ENCODE measurements at regions not wholly inside any gene's neighbourhood (a gene's known extent, or its start where the extent isn't known, plus 50 kb on each side); places are given as distances from the start of the nearest gene placed in this dataset.

DNA sequence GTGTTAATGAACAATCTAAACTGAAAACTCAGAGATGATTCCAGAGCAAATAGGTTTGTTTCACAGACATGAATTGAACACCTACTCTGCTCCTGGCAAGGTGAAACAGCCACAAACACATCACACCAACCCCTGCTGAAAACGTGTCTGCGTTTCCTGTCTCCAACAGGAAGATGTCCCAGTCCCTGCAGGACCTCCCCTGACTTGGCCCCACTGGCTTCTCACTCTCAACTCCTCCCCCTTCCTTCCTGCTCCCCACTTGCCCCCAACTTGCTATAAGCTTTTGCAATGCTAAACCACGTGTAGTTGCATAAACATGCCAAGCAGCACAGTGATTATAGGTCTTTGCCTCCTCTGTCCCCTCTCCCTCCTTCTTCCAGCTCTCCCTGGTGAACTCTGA, 567.6 kb downstream of the BCL11B start:
- DNase-seq = no peak

- no peak for DNase-seq
Observed at GRCh38 chr14:98705871-98706300, 566.1 kb downstream of the BCL11B start.

DNA sequence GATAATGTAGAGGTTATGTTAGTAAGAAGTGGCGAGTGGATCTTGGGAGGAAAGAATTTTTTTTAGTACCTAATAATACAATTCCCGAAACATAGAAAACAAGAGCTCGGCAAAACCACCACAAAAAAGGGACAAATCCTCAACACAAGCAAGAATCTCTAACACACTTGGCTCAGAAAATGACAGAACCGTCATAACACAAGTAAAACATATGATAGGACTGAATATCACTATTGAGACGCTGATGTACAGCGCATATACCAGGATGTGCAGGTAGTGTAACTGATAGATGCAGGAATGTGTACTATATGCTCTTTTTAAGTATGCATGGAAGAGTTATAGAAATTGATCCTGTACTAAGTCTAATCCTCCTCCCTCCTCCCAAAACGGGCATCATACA, 564.5 kb downstream of the BCL11B start:
- no peak for DNase-seq

DNA sequence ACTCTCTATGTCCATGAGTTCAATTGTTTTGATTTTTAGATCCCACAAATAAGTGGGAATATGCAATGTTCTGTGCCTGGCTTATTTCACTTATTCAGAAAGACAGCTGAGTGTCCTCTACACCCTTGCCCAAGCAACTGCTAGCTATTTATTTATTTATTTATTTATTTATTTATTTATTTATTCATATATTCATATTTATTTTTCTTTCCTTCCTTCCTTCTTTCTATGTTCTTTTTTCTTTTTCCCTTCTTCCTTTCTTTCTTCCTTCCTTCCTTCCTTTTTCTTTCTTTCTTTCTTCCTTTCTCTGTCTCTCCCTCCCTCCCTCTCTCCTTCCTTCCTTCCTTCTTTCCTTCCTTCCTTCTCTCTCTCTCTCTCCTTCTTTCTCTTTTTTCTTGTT, 563.4 kb downstream of the BCL11B start:
- no peak for DNase-seq

DNA sequence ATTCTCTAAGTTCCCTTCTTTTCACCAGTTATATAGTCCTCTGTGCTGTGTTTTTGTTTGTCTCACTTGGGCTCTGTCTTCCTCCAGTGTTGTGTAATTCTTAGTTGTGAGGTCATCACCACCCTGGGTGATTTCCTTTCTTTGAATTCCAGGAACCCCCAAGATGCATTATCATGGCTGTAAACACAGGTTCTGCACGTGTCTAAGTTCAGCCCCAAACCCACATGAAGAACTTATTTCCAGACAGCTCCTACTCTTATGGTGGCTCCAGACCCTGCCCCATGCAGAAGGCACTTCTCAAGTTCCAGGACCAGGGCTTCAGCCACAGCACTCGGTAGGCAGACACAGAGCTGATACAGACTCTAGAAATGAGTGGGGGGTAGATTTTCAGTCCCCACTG, 560.5 kb downstream of the BCL11B start:
- no peak for DNase-seq

DNA sequence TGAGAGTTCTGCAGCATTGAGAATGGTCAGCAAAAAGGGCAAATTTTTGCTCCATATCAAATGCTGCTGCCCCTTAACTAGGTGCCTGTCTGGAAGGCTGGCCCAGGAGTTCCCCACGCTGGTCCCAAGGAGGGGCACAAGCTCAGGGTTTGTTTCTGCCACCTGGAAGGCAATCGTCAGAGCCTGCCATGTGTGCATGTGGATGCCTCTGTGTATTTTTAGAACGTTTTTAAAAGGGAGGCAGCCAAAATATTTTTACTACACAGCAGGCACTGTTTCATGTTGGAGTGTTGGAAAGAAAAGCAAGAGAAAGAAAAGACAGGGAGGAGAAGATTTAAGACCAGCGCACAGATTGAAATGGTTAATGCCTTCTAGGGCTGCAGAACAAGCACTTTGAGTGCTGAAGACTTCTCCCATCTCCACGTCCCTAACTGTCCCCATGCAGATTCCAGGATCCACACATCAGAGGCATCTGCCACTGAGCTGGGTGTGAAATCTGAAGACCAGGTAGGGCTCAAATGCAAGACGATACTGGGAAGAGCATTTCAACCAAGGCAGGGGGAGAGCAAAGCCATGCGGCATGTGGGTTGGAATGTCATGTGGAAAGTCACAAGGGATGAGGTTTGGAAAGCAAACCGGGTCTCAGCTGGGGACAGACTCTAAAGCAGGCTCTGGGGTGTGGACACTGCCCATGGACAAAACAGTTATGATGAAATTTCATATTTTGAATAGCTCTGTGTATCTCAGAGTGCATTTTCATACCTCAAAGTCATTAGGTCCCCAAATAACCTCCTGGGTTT, 557.2 kb downstream of the BCL11B start:
- DNase-seq = no peak

DNA sequence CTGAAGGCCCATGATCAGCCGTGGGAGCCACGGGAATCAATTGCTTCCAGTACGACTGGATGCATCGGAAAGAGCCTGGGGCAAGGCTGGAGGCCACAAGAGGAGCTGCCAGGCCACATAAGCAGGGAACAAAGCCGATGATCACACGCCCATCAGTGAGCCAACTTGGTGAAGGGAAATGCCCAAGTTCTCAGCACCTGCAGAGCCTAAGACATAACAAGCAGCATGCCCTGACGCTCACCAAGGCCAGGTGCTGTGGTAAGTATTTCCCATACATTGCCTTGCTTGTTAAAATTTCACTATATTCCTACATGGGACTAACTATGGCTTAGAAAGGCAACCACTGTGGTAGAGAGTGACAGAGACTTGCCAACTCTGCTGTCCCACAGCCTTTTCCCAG, 555.9 kb downstream of the BCL11B start:
- DNase-seq = no peak

DNA sequence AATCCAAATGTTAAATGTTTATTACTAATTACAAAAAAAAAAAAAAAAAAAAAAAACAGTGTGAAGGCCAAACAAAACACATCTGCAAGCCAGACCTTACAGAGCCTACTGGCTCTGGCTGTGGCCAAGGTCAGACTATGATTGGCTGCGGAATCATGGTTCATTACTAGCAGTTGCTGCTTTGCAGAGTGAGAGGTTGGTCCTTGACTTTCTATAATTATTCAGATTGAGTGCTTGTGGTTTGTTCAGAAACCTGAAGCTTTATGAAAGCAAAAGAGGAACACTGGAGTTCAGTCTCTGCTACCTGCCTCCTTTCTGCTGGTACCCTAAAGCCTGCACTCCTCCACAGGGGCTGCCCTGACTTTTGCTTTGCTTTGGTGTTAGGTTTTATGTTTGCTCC, 550.9 kb downstream of the BCL11B start:
- no peak for DNase-seq

GRCh38 chr14:98724734-98725133, 547.3 kb downstream of the BCL11B start:
- no peak for DNase-seq

- no peak for DNase-seq
Observed at GRCh38 chr14:98725191-98725590, 546.8 kb downstream of the BCL11B start.

DNA sequence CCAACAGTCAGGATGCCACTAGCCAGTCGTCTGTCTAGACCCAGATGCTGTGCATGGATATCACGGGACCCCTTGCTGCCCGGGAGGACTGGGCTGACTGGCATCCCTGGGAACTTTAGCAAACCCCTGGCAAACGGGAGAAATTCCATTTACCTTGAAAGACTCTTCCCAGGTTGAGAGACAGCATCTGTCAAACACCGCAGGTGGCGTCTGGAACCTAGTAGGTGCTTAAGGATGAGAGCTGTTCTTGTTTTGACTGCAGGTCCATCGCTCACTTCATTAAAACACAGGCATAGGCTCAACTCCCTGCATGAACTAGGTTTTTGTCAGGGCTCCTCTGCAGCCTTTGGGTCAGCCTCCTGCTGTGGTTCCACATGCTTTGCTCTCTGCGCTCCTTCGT, 546.3 kb downstream of the BCL11B start:
- no peak for DNase-seq

DNA sequence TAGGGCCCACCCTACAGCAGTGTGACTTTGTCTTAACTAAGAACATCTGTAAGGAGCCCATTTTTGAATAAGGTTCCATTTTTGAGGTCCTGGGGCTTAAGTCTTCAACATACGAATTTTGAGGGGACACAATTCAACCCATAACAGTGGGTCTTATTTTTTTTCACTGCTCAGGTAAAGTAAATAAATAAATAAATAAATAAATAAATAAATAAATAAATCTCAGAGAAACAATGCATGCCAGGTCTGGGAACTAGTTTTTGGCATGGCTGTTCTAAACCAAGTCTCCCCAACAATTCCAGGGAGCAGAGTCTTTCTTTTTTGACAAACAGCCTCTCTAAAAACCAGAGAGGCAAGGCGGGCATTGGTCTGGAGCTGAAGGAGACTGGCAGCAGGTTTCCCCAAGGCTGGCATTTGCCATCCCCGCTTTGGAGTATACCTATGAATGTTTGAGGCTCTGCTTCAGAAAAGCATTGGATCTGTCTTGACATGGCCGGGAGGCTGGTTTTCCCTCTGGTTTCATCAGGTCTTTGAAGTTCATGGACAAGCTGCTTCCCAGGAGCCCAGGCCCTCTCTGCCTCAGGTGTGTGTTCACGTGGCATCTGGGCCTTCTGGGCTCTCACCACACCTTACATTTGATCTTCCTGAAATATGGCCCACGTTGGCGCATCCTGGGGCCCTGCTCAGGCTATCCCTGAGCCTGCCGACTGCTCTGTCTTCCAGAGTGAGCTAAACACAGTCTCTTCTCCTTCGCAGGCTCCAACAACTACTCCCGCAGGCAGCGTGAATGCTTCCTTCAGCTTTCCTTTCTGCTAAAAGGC, 545.2 kb downstream of the BCL11B start:
- no peak for DNase-seq

DNA sequence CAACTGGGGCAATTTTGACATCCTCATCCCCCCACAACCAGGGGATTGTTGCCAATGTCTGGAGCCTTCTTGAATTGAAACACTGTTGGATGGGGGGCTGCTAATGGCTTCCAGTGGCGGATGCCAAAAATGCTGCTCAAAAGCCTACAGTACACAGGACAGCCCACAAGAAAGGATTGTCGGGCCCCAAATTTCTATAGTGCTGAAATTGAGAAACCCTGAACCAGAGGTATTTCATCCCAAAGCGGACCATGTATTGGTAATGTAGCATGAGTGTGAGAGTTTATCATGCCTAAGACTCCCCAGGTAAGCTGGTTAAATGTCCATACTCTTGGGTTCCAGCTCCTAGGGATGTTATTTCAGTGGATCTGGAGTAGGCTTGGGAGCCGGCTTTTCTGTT, 544.0 kb downstream of the BCL11B start:
- no peak for DNase-seq

- no peak for DNase-seq
Observed at GRCh38 chr14:98728836-98729235, 543.2 kb downstream of the BCL11B start.

DNA sequence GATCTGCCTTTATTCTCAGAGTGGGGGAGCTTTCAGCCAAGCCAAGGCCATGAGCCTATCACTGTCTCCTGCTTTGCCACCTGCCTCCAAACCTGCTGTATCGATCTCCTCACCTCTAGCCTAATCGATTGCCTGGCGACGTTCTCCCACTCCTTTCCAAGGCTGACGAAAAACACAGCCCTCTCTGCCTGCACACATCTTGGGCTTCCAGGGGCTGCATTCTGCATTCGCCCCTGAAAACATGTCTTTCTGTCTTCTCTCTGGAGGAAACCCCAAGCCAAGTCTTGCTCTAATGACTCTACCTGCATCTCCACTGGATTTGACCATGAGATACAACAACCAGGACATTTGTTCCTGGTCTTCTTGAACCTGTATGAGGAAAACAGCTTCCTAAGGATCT, 540.7 kb downstream of the BCL11B start:
- DNase-seq = no peak

- DNase-seq = no peak
Observed at GRCh38 chr14:98731701-98732100, 540.3 kb downstream of the BCL11B start.

DNA sequence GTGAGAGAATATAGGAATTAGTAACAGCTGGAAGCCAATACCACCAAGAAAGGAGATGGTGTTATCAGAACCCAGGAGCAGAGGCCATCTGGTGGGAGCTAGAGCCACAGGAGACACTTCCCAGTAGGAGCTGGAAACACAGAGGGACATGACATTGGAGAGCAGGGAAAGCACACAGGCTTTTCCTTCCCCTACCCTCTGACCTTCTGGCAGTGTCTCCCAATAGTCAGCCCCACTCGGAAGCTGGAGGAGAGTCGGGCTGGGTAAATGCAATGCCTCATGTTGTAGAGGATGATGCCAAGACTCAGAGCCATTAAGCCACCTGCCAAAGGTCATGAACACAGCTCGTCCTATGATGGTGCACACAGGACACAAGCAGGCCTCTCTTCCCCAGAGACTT, 538.5 kb downstream of the BCL11B start:
- no peak for DNase-seq

GRCh38 chr14:98736701-98737338, 535.2 kb downstream of the BCL11B start:
- no peak for DNase-seq

GRCh38 chr14:98741523-98741922, 530.5 kb downstream of the BCL11B start:
- DNase-seq = no peak

DNA sequence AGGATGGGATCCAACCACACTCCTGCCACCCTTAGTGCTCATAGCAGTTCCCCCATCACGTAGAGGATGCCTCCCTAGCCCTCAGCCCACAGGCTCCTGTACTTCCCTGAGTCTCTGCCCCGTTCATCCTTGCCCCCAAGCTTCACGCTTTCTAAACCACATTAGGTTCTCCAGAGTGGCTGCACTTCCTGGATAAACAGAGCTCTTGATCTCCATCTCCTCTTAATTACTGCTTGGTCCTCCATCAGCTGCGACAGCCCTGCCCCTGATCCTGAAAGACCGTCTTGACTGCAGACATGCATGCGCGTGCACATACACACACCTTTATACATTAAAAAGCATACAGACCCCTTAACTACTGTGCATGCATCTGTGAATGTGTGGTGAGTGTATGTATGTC, 530.0 kb downstream of the BCL11B start:
- no peak for DNase-seq

DNA sequence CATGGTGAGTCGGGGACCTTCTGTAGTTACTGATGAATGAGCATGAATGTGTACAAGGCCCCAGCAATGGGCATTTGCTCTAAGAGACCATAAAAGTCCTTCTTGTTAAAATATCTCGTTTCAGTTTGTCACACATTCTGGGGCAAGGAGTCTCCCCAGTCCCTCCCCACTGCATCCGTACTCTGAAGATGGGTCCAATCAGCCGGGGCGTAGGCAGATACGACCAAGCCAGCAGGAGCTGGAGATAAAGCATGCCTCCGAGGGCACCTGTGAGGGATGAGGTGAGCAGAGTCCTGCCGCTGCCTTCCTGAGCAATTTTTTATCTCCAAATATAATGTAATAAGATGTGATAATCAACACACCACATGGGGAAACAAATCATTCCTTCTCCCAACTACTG, 528.5 kb downstream of the BCL11B start:
- no peak for DNase-seq

DNA sequence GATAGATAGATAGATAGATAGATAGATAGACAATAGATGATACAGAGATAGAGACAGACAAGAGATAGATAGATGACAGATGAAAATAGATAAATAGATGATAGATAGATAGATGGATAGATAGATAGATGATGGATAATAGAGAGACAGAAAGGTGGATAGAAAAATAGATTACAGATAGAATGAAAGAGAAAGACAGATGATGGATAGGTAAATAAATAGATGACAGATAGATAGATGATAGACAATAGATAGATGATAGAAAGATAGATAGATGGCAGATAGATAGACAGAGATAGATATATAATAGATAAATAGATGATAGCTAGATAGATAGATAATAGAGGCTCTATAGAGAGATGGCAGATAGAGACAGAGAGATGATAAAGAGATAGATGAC, 523.0 kb downstream of the BCL11B start:
- no peak for DNase-seq

DNA sequence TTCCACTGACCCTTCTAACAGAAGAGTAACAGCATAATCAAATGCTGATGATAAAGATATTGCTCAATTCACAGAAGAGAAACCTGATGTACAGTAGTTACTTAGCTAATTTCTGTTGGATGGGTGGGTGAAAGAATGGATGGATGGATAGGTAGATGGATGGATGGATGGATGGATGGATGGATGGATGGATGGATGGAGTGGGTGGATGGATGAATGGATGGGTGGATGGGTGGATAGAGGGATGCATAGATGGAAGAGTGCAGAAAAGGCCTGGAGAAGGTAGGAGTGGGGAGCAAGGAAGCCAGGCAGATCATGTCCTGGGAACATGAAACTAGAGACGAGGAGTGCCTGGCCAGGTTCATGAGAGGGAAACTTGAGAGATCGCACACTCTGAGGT, 520.9 kb downstream of the BCL11B start:
- no peak for DNase-seq

DNA sequence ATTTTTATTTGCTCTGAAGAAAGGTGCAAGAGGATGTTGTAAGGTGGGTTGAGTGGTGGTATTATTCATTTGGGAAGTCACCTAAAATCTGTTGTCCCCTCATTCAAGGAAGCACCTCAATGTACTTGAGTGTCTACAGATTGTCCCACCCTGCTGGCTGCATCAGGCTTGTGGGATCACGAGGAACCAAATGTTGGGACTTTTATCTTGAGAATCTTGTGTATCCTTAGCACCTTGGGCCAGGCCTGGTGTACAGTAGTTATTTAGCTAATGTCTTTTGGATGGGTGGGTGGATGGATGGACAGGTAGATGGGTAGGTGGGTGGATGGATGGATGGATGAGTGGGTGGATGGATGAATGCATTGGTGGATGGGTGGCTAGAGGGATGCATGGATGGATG, 519.3 kb downstream of the BCL11B start:
- no peak for DNase-seq
